GM04503 (cell line): ENCODE measurements at regions not wholly inside any gene's neighbourhood (a gene's known extent, or its start where the extent isn't known, plus 50 kb on each side); places are given as distances from the start of the nearest gene placed in this dataset.
"Not testable (repeated sequence)": the region's sequence is repeated elsewhere in the genome, so short reads cannot be mapped to it uniquely, and the experiment has no call there.

ENCODE experiments used
- DNase-seq: peaks from one replicate; pipeline ENCODE4 v3.0.0-alpha.2; 2012; ENCODE audit warnings: low read depth

DNA sequence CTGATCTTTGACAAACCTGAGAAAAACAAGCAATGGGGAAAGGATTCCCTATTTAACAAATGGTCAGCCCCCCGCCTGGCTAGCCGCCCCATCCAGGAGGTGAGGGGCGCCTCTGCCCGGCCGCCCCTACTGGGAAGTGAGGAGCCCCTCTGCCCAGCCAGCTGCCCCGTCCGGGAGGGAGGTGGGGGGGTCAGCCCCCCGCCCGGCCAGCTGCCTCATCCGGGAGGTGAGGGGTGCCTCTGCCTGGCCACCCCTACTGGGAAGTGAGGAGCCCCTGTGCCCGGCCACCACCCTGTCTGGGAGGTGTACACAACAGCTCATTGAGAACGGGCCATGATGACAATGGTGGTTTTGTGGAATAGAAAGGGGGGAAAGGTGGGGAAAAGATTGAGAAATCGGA is 717.1 kb downstream of the COL12A1 start:
- DNase-seq: not testable (repeated sequence)

- no peak for DNase-seq
Observed at GRCh38 chr6:74482180-74482579, 723.7 kb downstream of the COL12A1 start.

- DNase-seq: no peak
Observed at GRCh38 chr6:74480561-74480960, 725.3 kb downstream of the COL12A1 start.

- DNase-seq: no peak
Observed at GRCh38 chr6:74479960-74480359, 725.9 kb downstream of the COL12A1 start.

GRCh38 chr6:74479420-74479819 is 726.4 kb downstream of the COL12A1 start:
- DNase-seq: no peak

DNA sequence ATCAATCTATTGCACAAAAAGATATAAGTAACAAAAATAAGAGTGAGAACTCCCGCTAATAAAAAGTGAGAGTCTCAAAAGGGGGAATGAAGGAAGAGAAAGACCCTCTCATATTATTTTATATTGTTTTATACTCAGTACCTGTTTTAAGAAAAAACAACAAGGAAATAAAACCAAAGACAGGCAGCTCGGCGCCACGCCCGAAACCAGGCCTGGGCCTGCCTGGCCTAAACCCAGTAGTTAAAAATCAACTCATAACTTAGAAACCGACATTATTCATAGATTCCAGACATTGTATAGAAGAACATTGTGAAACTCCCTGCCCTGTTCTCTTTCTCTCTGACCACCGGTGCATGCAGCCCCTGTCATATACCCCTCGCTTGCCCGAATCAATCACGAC is 731.8 kb downstream of the COL12A1 start:
- DNase-seq: not testable (repeated sequence)

GRCh38 chr6:74468552-74468951 is 737.3 kb downstream of the COL12A1 start:
- DNase-seq: not testable (repeated sequence)

DNA sequence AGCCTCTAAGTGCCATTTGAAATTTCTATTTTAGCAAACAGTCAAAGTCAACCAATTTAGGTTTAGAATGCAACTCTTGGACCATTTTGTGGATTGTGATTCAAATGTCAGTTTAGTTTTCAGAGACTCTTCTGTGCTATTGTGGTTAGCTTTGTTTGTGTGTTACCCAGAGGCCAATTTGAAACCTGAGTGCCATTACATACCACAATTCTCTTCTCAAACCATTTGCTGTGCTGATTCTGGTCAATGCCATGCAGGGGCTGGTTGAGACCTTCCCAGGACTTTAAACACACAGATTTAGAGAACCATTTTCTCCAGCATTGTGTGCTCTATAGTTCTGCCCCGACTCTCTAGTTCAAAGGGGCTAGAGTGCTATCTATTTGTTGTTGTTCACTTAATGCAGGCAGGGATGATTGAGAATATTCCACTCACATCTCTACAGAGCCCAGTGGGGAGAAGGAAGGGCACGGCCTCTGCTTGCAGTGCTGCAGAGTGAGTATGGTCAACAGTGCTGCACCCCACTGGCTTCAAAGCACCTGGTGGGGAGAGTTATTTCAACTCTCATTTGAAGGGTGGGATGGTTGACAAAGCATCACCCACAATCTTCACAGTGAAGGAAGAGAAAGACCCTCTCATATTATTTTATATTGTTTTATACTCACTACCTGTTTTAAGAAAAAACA is 738.2 kb downstream of the COL12A1 start:
- no peak for DNase-seq

- DNase-seq: no peak
Observed at GRCh38 chr6:74466572-74466971, 739.3 kb downstream of the COL12A1 start.

GRCh38 chr6:74459260-74459659 is 746.6 kb downstream of the COL12A1 start:
- no peak for DNase-seq

GRCh38 chr6:74458536-74458935 is 747.3 kb downstream of the COL12A1 start:
- DNase-seq: no peak

GRCh38 chr6:74455786-74456185 is 750.1 kb downstream of the COL12A1 start:
- DNase-seq: no peak

- DNase-seq: no peak
Observed at GRCh38 chr6:74451953-74452352, 753.9 kb downstream of the COL12A1 start.

- no peak for DNase-seq
Observed at GRCh38 chr6:74448850-74449249, 752.8 kb downstream of the CD109 start.

DNA sequence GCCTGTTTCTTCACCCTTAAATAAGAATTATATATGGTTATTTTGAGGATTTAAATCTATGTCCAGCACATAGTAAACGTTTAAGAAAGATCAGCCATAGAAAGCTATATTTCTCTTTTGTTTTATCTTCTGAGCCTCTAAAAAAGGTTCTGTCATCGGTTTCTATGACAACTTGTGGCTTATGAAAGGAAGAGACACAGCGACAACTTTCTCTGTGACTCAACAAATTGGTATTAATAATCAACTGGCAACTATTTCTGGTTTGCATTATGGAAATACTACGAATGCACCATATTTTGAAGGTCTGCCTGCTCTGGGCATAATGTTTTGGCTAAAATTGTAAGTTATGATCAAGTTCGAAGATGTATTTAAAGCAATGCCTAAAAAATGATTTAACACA is 751.0 kb downstream of the CD109 start:
- no peak for DNase-seq

DNA sequence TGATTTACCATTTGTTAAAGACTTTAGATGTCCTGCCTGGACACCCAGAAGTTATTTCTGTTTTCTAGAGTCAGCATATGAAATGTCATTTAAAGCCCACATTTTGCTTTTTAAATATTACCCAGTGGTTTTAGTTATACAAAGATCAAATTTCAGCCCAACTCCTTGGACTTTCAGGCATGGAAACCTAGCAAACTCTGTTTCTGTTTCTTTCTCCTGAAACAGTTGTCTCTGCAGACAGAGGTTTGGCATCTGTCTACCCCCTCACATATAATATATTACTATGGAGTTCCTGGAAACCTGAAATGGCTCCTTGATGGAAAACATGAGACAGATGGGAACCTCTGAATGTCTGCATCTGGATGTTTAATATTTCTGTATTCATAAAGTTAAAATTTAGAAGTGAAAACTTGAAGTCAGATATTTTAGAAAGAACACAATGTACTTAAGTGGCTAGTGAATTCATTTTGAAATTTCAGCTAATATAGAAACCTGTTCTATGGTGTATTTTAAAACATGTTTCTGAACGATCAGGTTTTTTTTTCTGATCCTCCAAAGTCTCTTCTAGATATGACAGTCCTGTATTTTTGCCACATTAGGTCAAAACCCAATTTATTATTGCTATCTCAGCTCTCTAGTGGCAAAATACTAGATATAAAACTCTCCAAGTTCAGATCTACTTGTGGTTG is 743.3 kb downstream of the CD109 start:
- no peak for DNase-seq

GRCh38 chr6:74438395-74438794 is 742.4 kb downstream of the CD109 start:
- not testable (repeated sequence) for DNase-seq

DNA sequence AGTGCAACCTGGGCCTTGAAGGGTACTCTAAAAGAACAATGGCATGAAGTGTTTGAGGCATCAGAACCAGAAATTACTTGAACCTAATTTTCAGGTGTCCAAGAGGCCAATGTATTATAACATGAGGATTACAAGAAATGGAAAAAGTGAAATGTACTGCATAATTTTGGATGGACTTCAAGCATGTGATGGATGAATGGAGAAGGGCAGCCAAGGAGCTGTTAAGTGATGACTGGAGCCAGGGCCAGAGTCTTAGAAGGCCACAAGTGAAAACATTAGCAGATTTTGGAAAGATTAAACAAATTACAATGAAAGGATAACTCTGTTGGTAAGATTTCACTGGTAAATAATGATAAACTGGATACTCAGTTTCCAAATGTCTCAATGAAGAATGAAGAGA is 738.2 kb downstream of the CD109 start:
- DNase-seq: no peak

- no peak for DNase-seq
Observed at GRCh38 chr6:74431873-74432580, 736.0 kb downstream of the CD109 start.

GRCh38 chr6:74420221-74420620 is 724.2 kb downstream of the CD109 start:
- no peak for DNase-seq

- no peak for DNase-seq
Observed at GRCh38 chr6:74415056-74415455, 719.1 kb downstream of the CD109 start.

GRCh38 chr6:74410630-74411029 is 714.6 kb downstream of the CD109 start:
- peak; percentile 48 for DNase-seq

DNA sequence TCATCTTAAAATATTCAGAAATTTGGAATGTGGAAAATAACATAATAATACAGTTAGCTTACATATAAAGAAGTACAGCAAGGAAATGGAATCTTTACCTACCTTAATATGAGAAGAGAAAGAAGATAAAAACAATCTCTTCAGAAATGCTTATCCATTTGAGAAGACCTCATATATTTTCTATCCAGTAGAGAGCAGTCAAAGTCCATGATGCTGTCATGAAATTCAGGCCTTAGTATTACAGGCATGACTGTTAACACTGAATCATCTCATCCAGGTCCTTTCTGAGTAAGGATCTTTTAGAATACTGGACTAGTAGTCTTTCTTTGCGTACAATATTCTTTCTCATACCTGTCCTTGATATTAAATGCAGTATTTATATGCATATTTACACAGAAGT is 713.4 kb downstream of the CD109 start:
- DNase-seq: peak; percentile 35
